ENCODE measurements at regions not wholly inside any gene's neighbourhood (a gene's known extent, or its start where the extent isn't known, plus 50 kb on each side); places are given as distances from the start of the nearest gene placed in this dataset.

DNA sequence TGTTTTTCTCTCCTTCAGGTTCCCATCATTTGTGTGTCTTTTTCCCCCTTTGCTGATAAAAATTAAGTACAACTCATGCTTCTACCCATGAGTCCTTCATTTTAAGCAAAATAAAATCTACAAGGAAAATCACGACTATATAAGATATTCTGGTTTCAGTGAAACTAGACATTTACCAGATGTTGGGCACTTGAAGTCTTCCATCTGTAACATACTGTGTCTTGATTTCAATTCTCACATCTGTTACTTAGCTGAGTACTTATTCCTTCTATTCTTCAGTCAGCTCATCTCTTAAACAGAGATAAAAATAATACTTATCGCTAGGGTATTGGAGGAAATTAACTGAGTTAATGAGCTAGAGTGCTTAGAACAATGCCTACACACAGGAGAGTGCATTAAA, 893.0 kb upstream of the SOX9 start:
- TF ChIP-seq CTCF (optimal IDR thresholded peaks at IDR 0.05 in 1 of 3, IDR thresholded peaks at IDR 0.05 in 1 of 3, conservative IDR thresholded peaks at IDR 0.05 in 1 of 3; ENCODE audit: extremely low read depth in 1 of 3, insufficient read depth in 2 of 3, low read length in 3 of 3) (no peak), EZH2 (IDR thresholded peaks at IDR 0.05; ENCODE audit: low read length) (no peak)

Data from keratinocyte (primary cell).